Activated T-helper 17 cell treated with anti-CD3 and anti-CD28 coated beads, Interleukin-2, amount 50 U/mL, for 72 hours (primary cell): ENCODE measurements at regions not wholly inside any gene's neighbourhood (a gene's known extent, or its start where the extent isn't known, plus 50 kb on each side); places are given as distances from the start of the nearest gene placed in this dataset.
"Not testable (repeated sequence)": the region's sequence is repeated elsewhere in the genome, so short reads cannot be mapped to it uniquely, and the experiment has no call there.

Source experiments
- ATAC-seq: fragments of 150-1000 bp; cut with Tn5 transposase; replicated peaks from 2 replicates; pipeline ENCODE4 v1.10.0; 2021; ENCODE audit warnings: mild to moderate bottlenecking, moderate library complexity
- H3K27ac Mint-ChIP-seq: one replicate; pipeline ENCODE4 v1.8.0; 2022; ENCODE audit warnings: mixed read lengths
- H3K27me3 Mint-ChIP-seq: one replicate; pipeline ENCODE4 v1.8.0; 2022; ENCODE audit warnings: mixed read lengths
- H3K36me3 Mint-ChIP-seq: one replicate; pipeline ENCODE4 v1.8.0; 2022; ENCODE audit warnings: low read depth, mild to moderate bottlenecking, mixed read lengths
- H3K4me1 Mint-ChIP-seq: one replicate; pipeline ENCODE4 v1.8.0; 2022; ENCODE audit warnings: mixed read lengths
- H3K4me3 Mint-ChIP-seq: one replicate; pipeline ENCODE4 v1.8.0; 2022; ENCODE audit warnings: mild to moderate bottlenecking, mixed read lengths
- H3K9me3 Mint-ChIP-seq: one replicate; pipeline ENCODE4 v1.8.0; 2022; ENCODE audit warnings: mixed read lengths

DNA sequence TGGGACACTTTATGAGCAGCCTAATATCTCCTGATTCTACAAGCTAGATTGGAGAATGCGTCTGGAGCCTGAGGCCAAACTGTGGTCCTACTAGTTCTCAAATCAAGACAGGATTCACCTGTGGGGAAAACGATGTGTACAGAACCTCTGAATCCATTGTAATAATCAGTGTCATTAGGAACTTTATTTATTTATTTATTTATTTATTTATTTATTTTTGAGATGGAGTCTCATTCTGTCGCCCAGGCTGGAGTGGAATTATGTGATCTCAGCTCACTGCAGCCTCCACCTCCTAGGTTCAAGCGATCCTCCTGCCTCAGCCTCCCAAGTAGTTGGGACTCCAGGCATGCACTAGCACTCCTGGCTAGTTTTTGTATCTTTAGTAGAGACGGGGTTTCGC, 52.6 kb upstream of the KIF26B start:
- not testable (repeated sequence) for ATAC-seq, H3K36me3 Mint-ChIP-seq, H3K4me3 Mint-ChIP-seq, H3K27ac Mint-ChIP-seq, H3K9me3 Mint-ChIP-seq, H3K27me3 Mint-ChIP-seq, H3K4me1 Mint-ChIP-seq

DNA sequence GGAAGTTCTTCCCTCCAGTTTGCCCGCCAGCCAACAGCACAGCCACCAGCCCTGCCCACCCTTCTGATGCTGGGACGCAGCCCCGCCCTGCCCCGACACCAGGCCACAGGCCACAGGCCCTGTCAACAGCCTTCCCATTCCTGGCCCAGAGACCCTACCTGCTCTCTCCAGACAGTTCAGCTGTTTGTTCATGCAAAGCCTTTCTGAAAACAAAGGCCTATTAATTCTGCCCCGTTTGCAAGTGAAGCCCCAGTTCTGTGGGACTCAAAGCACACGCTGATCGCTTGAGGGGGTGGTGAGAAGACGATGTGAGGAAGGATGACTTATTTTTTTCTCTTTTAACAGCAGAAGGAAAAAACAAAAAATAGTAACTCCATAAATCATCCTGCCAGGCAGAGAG, 55.4 kb upstream of the KIF26B start:
- Mint-ChIP-seq H3K9me3 (no peaks in the 10 kb centered on the region), H3K4me3 (no peak overlapping the region), H3K27ac (no peak overlapping the region), H3K4me1 (no peaks in the 10 kb centered on the region), H3K27me3 (no peaks in the 10 kb centered on the region), H3K36me3 (no peaks in the 10 kb centered on the region)
- ATAC-seq: no peak

DNA sequence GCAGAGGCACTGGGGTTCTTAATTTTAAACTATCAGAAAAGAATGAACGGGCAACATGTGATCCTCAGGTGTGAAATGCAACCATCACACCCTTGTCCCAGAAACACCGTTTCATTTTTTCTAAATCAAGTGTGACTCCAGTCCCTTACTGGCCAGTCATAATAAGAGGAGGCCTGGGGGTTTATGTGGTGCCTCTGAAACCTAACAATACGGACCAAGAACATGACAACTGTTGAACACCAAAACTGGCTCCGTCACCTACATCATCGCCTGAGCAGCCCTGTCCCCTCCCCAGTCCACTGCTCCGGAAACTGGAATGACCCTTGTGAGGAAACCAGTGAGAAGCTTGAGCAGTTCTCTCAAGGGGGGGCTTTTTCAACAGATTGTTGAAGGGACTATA, 55.9 kb upstream of the KIF26B start:
- Mint-ChIP-seq H3K9me3 (no peaks in the 10 kb centered on the region), H3K4me1 (no peaks in the 10 kb centered on the region), H3K27me3 (no peaks in the 10 kb centered on the region), H3K36me3 (no peaks in the 10 kb centered on the region), H3K4me3 (no peak overlapping the region), H3K27ac (no peak overlapping the region)
- no peak for ATAC-seq

DNA sequence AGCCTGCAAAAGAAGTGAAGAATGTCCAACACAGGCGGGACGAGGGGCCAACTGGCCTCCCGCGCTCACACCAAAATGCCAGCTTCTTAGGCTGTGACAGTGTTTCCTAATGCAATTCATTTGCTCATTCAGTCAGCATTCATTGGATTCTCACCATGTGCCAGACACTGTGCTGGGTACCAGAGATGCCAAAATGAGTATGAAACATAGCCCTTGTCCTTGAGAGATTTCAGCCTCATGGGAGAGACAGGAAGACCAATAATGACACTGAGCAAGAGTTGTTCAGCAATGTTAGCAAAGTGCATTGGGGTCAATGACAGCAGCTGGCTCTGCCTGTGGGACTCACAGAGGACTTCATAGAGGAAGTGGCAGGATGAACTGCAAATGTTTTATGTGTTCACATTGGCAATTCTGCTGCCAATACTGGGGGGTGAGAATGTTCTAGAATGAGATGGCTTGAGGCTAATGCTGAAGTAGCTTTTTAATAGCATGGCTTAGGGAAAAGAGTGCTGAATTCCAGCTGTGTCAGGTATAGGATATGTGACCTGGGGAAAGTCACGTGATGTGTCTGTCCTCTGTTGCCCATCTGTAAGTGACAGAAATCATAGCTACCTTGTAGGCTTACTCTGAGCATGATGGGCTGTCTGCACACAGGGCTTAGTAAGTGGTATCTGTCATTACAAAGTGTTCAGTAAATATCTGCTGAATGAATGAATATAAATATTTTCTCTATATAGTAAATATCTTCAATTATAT, 58.3 kb upstream of the KIF26B start:
- no peak for ATAC-seq
- Mint-ChIP-seq H3K4me1 (no peaks in the 10 kb centered on the region), H3K27ac (no peak overlapping the region), H3K9me3 (no peaks in the 10 kb centered on the region), H3K27me3 (no peaks in the 10 kb centered on the region), H3K36me3 (no peaks in the 10 kb centered on the region), H3K4me3 (no peak overlapping the region)

DNA sequence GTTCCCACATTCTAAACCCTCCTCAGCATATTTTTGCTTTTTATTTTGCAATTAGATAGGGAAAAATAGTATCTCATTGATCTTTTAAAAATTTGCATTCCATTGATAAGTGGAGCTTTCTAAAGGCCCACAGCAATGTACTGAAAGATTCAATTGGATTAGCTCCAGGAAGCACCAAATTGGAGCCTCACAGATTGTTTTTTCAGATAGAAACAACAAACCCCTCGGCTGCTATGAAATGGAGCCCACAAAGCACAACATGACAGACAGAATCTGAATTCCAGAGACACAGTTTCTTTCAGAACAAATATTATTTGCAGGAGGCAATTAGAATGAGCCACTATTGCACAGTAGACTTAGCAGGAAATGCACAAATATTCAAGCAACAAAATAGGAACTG, 58.9 kb upstream of the KIF26B start:
- H3K4me3 Mint-ChIP-seq: no peak overlapping the region
- no peaks in the 10 kb centered on the region for H3K36me3 Mint-ChIP-seq
- H3K4me1 Mint-ChIP-seq: no peaks in the 10 kb centered on the region
- no peaks in the 10 kb centered on the region for H3K9me3 Mint-ChIP-seq
- no peak overlapping the region for H3K27ac Mint-ChIP-seq
- H3K27me3 Mint-ChIP-seq: no peaks in the 10 kb centered on the region
- ATAC-seq: no peak

GRCh38 chr1:245094954-245095353, 59.8 kb upstream of the KIF26B start:
- Mint-ChIP-seq H3K9me3 (no peaks in the 10 kb centered on the region), H3K27ac (no peak overlapping the region), H3K36me3 (no peaks in the 10 kb centered on the region), H3K4me1 (no peaks in the 10 kb centered on the region), H3K27me3 (no peaks in the 10 kb centered on the region), H3K4me3 (no peak overlapping the region)
- no peak for ATAC-seq

DNA sequence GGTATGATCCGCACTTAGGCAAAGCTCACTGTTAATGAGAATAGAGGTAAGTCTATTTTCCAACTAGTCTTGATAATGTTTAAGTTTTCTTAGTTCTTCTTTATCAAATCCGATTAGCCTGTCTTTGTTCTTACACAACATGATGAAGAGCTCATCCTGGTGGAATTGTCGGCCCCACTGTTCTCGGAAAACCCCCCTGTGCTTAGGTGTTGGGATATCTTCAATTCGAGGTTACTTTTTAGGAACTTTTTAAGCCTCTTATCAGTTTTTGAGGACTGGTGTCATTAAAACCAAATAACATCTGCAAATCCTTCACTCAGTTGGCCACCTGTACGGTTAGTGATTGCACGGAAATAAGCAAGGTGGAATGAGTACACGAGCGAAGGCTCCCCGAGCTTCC, 60.7 kb upstream of the KIF26B start:
- Mint-ChIP-seq H3K4me1 (no peaks in the 10 kb centered on the region), H3K9me3 (no peaks in the 10 kb centered on the region), H3K4me3 (no peak overlapping the region), H3K36me3 (no peaks in the 10 kb centered on the region), H3K27ac (no peak overlapping the region), H3K27me3 (no peaks in the 10 kb centered on the region)
- no peak for ATAC-seq

- Mint-ChIP-seq H3K4me3 (no peak overlapping the region), H3K4me1 (no peaks in the 10 kb centered on the region), H3K27me3 (no peaks in the 10 kb centered on the region), H3K9me3 (no peaks in the 10 kb centered on the region), H3K27ac (no peak overlapping the region), H3K36me3 (no peaks in the 10 kb centered on the region)
- ATAC-seq: no peak
Observed at GRCh38 chr1:245092638-245092976, 62.2 kb upstream of the KIF26B start.

DNA sequence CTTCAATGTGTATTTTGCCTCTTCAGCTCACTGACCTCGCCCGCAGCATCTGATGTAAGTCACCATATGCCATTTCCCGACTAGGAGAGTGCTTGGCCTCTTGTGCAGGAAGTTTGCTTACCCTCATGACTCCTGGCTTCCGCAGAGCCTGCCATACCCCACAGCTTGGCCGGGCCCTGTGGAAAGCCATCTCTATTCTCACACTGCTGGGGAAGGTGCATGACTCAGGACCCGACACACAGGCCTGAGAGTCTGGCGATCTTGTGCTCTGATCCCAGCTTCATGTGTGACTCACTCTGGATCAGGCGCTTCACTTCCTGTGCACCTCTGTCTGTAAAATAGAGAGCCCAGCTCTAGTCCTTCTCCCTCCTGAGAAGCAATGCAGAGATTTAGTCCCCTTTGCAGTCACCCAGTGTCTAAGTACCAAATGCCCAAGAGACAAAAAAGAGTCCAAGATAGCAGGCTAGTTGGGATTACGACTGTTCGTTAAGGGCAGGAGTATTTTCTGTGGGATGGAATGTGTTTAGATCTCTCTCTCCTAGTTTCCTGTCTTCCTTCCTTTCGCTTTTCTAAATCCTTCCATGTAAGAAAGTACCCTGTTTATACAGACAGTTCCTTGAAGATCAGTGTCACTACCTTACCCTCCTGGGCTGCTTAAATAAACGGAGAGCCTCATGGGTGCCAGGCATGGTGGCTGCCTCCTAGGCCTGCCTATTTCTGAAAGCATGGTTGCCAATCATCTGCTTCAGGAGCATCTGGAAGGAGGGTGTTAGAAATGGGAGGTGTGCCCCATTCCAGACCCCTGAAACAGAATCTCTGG, 62.8 kb upstream of the KIF26B start:
- no peaks in the 10 kb centered on the region for H3K9me3 Mint-ChIP-seq
- no peak overlapping the region for H3K4me3 Mint-ChIP-seq
- no peaks in the 10 kb centered on the region for H3K27me3 Mint-ChIP-seq
- no peaks in the 10 kb centered on the region for H3K36me3 Mint-ChIP-seq
- peak; percentile 42 for ATAC-seq
- H3K27ac Mint-ChIP-seq: no peak overlapping the region
- H3K4me1 Mint-ChIP-seq: no peaks in the 10 kb centered on the region

DNA sequence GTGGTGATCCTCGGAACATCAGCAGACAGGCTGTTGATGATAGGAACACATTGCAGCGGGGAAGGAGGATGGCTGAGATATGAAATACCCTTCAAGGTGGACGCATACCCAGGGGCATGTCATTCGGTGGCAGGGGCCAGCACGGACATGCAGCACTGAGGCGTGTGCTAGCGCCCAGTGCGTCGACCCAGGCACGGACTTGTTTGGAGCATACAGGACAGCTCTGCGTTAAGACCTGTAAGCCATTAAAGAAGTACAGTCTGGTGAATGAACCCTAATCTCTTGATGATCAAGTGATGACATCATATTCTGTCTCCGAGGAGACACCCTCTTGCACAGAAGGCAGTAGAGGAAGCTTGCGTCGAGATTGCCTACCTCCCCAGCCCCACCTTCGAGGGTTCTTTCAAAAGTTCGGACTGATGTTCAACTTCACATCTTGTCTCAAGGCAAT, 63.6 kb upstream of the KIF26B start:
- Mint-ChIP-seq H3K4me1 (no peaks in the 10 kb centered on the region), H3K9me3 (no peaks in the 10 kb centered on the region), H3K36me3 (no peaks in the 10 kb centered on the region), H3K27me3 (no peaks in the 10 kb centered on the region), H3K27ac (no peak overlapping the region), H3K4me3 (no peak overlapping the region)
- ATAC-seq: no peak

- ATAC-seq: no peak
- Mint-ChIP-seq H3K4me3 (no peak overlapping the region), H3K27ac (no peak overlapping the region), H3K36me3 (no peaks in the 10 kb centered on the region), H3K4me1 (peaks cover 4% of the 10 kb centered on the region), H3K9me3 (no peaks in the 10 kb centered on the region), H3K27me3 (no peaks in the 10 kb centered on the region)
Observed at GRCh38 chr1:245090491-245091090, 64.2 kb upstream of the KIF26B start.

DNA sequence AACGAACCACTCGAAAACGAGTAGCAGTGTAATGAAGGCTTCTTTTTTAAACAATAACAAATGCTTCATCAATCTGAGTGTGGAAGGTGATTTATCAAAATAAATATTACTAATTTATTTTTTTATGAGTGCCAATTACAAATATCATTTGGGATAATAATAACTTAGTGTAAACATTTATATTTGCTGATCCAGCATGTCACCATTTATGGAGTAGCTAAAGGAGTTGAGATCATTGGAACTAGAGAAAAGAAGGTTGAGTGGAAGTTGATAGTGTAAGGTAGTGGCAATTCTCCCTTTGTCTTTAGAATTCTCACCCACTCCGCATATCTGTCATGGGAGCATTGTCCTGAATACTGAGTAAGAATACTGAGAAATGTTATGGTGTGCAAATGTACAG, 67.1 kb upstream of the KIF26B start:
- ATAC-seq: no peak
- no peak overlapping the region for H3K27ac Mint-ChIP-seq
- H3K9me3 Mint-ChIP-seq: no peaks in the 10 kb centered on the region
- H3K27me3 Mint-ChIP-seq: no peaks in the 10 kb centered on the region
- peaks cover 7% of the 10 kb centered on the region for H3K4me1 Mint-ChIP-seq
- H3K4me3 Mint-ChIP-seq: no peak overlapping the region
- H3K36me3 Mint-ChIP-seq: no peaks in the 10 kb centered on the region

DNA sequence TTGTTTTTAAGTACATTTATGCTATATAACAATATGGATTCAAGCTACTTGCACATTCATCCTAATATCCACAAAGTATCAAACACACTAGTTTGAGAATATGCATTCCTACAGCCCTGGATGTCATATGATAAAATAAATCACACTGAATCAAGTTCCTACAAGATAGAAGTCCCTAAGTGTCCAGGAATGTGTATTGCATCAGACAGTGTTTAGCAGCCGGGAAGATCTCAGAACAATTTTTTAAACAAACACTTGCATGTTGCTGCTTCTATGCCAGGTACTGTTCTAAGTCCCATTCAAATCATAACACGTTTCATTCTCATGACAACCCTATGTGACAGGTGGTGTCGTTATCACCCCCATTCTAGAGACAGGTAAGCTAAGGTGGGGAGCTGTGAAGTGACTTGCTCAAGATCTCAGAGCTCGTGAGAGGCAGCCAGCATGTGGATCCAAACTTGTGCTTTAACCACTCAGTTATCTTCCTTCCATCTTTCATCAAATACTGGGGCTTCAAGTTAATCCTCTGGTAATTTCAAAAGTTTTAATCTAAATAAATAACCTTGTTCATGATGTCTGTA, 68.3 kb upstream of the KIF26B start:
- Mint-ChIP-seq H3K36me3 (no peaks in the 10 kb centered on the region), H3K27me3 (no peaks in the 10 kb centered on the region), H3K4me3 (no peak overlapping the region), H3K27ac (no peak overlapping the region), H3K9me3 (no peaks in the 10 kb centered on the region), H3K4me1 (peaks cover 7% of the 10 kb centered on the region)
- ATAC-seq: no peak

GRCh38 chr1:245085508-245086095, 69.2 kb upstream of the KIF26B start:
- Mint-ChIP-seq H3K36me3 (no peaks in the 10 kb centered on the region), H3K27me3 (no peaks in the 10 kb centered on the region), H3K4me3 (peak overlapping the region; percentile 8), H3K4me1 (peaks cover 7% of the 10 kb centered on the region), H3K27ac (peak overlapping the region; percentile 14), H3K9me3 (no peaks in the 10 kb centered on the region)
- peak; percentile 91 for ATAC-seq
